ENCODE measurements at regions not wholly inside any gene's neighbourhood (a gene's known extent, or its start where the extent isn't known, plus 50 kb on each side); places are given as distances from the start of the nearest gene placed in this dataset.

DNA sequence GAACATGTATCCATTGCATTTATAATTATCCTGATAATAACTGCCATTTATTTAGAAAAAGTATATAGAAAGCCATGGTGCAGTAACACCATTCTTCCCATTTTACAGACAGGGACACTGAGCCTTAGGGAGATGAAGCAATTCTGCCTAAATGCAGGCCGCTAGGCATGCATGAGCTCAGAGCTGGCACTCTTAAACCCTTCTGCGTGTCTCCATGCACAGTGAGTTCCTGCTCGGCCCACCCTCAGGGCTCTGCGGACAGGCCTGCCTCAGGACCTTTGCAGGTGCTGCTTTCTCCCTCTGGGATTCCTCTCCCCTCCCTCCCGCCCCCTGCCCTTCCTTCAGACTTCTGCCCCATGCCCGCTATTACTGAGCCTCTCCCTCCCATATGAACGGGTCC is 54.3 kb upstream of the WSB1 start:
- no peak overlapping the region for H3K4me3 ChIP-seq (replicated peaks; ENCODE audit: insufficient read depth, low read length)
- TF ChIP-seq POLR2AphosphoS5 (IDR thresholded peaks at IDR 0.05; ENCODE audit: low read depth) (no peak), SPI1 (IDR thresholded peaks at IDR 0.05; ENCODE audit: borderline replicate concordance, low read depth) (no peak), GABPA (IDR thresholded peaks at IDR 0.05; ENCODE audit: low read depth) (no peak)
- TF ChIP-seq, protein P1, sequence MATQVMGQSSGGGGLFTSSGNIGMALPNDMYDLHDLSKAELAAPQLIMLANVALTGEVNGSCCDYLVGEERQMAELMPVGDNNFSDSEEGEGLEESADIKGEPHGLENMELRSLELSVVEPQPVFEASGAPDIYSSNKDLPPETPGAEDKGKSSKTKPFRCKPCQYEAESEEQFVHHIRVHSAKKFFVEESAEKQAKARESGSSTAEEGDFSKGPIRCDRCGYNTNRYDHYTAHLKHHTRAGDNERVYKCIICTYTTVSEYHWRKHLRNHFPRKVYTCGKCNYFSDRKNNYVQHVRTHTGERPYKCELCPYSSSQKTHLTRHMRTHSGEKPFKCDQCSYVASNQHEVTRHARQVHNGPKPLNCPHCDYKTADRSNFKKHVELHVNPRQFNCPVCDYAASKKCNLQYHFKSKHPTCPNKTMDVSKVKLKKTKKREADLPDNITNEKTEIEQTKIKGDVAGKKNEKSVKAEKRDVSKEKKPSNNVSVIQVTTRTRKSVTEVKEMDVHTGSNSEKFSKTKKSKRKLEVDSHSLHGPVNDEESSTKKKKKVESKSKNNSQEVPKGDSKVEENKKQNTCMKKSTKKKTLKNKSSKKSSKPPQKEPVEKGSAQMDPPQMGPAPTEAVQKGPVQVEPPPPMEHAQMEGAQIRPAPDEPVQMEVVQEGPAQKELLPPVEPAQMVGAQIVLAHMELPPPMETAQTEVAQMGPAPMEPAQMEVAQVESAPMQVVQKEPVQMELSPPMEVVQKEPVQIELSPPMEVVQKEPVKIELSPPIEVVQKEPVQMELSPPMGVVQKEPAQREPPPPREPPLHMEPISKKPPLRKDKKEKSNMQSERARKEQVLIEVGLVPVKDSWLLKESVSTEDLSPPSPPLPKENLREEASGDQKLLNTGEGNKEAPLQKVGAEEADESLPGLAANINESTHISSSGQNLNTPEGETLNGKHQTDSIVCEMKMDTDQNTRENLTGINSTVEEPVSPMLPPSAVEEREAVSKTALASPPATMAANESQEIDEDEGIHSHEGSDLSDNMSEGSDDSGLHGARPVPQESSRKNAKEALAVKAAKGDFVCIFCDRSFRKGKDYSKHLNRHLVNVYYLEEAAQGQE (IDR thresholded peaks at IDR 0.05; ENCODE audit: insufficient replicate concordance, low read depth): no peak
- TF ChIP-seq, protein P2, sequence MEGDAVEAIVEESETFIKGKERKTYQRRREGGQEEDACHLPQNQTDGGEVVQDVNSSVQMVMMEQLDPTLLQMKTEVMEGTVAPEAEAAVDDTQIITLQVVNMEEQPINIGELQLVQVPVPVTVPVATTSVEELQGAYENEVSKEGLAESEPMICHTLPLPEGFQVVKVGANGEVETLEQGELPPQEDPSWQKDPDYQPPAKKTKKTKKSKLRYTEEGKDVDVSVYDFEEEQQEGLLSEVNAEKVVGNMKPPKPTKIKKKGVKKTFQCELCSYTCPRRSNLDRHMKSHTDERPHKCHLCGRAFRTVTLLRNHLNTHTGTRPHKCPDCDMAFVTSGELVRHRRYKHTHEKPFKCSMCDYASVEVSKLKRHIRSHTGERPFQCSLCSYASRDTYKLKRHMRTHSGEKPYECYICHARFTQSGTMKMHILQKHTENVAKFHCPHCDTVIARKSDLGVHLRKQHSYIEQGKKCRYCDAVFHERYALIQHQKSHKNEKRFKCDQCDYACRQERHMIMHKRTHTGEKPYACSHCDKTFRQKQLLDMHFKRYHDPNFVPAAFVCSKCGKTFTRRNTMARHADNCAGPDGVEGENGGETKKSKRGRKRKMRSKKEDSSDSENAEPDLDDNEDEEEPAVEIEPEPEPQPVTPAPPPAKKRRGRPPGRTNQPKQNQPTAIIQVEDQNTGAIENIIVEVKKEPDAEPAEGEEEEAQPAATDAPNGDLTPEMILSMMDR (IDR thresholded peaks at IDR 0.05; ENCODE audit: insufficient read depth, low read length): no peak
- H3K27me3 ChIP-seq (ENCODE audit: insufficient read depth, poor library complexity, severe bottlenecking): no peaks in the 10 kb centered on the region
- H3K27ac ChIP-seq (replicated peaks): no peak overlapping the region
- DNase-seq (ENCODE audit: low read depth in 1 of 2, low spot score in 1 of 2): no peak

DNA sequence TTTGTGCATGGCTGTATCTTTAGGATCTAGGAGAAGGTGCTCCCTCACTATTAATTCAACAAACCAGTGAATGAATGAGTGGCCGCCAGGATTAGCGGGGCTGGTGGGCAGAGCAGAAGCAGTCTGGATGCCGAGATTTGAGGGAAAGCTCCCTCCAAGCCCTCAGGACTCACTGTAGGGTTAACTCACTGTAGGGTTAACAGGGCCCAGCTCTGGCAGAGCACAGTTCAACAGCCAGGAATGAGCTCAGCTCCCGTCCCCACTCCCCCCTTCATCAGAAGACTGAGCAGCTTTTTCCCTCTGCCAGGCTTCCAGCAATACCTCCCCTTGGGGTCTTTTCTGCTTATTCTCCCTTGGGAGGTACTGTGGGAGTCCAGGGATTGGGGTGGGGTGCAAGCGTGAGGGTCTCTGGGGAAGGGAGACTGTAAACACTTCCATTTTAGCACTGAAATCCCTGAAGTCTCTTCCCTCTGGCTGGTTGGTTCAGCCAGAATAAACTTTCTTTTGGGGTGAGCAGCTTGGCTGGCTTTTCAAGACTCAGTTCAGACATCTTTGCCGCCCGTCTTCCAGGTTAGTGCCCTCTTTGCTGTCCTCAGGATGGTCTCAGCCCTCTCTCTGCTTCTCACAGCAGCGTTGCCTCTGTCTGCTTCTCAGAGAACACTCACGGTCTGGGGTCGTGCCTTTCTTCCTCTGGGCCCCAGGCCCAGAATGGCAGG is 53.7 kb upstream of the WSB1 start:
- DNase-seq (ENCODE audit: low read depth in 1 of 2, low spot score in 1 of 2): no peak
- H3K27me3 ChIP-seq (ENCODE audit: insufficient read depth, poor library complexity, severe bottlenecking): no peaks in the 10 kb centered on the region
- no peak overlapping the region for H3K27ac ChIP-seq (replicated peaks)
- TF ChIP-seq POLR2AphosphoS5 (IDR thresholded peaks at IDR 0.05; ENCODE audit: low read depth) (no peak), GABPA (IDR thresholded peaks at IDR 0.05; ENCODE audit: low read depth) (no peak)
- TF ChIP-seq, protein P2 (IDR thresholded peaks at IDR 0.05; ENCODE audit: insufficient read depth, low read length): no peak
- TF ChIP-seq, protein P1 (IDR thresholded peaks at IDR 0.05; ENCODE audit: insufficient replicate concordance, low read depth): no peak
- H3K4me3 ChIP-seq (replicated peaks; ENCODE audit: insufficient read depth, low read length): no peak overlapping the region

DNA sequence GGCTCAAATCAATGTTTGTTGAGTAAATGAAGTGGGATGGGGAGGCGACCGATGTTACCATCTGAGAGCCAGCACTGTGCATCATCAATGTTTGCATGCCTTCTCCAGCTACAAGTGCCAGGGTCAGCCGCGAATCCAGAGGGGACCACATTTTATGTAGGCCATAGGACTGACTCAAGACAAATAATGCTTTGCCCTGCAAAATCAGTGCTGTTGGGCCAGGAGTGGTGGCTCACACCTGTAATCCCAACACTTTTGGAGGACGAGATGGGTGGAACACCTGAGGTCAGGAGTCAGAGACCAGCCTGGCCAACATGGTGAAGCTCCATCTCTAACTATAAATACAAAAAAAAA is 53.1 kb upstream of the WSB1 start:
- TF ChIP-seq, protein P2 (IDR thresholded peaks at IDR 0.05; ENCODE audit: insufficient read depth, low read length): no peak
- TF ChIP-seq GABPA (IDR thresholded peaks at IDR 0.05; ENCODE audit: low read depth) (no peak), POLR2AphosphoS5 (IDR thresholded peaks at IDR 0.05; ENCODE audit: low read depth) (no peak), SPI1 (IDR thresholded peaks at IDR 0.05; ENCODE audit: borderline replicate concordance, low read depth) (no peak)
- TF ChIP-seq, protein P1 (IDR thresholded peaks at IDR 0.05; ENCODE audit: insufficient replicate concordance, low read depth): no peak
- no peak for DNase-seq (ENCODE audit: low read depth in 1 of 2, low spot score in 1 of 2)
- no peak overlapping the region for H3K27ac ChIP-seq (replicated peaks)
- no peaks in the 10 kb centered on the region for H3K27me3 ChIP-seq (ENCODE audit: insufficient read depth, poor library complexity, severe bottlenecking)
- H3K4me3 ChIP-seq (replicated peaks; ENCODE audit: insufficient read depth, low read length): no peak overlapping the region
